ENCODE measurements at regions not wholly inside any gene's neighbourhood (a gene's known extent, or its start where the extent isn't known, plus 50 kb on each side); places are given as distances from the start of the nearest gene placed in this dataset.
"Not testable (repeated sequence)": the region's sequence is repeated elsewhere in the genome, so short reads cannot be mapped to it uniquely, and the experiment has no call there.

- DNase-seq (ENCODE audit: low read depth, low spot score) = no peak
Observed at GRCh38 chr2:215831296-215831913, 181.9 kb downstream of the MREG start.

GRCh38 chr2:215830304-215830703, 183.0 kb downstream of the MREG start:
- DNase-seq (ENCODE audit: low read depth, low spot score) = no peak

- no peak for DNase-seq (ENCODE audit: low read depth, low spot score)
Observed at GRCh38 chr2:215829261-215829660, 184.1 kb downstream of the MREG start.

GRCh38 chr2:215828528-215829184, 184.7 kb downstream of the MREG start:
- DNase-seq (ENCODE audit: low read depth, low spot score) = no peak

- DNase-seq (ENCODE audit: low read depth, low spot score) = no peak
Observed at GRCh38 chr2:215826838-215827441, 186.4 kb downstream of the MREG start.

- DNase-seq (ENCODE audit: low read depth, low spot score) = no peak
Observed at GRCh38 chr2:215826376-215826775, 187.0 kb downstream of the MREG start.

GRCh38 chr2:215825707-215826106, 187.6 kb downstream of the MREG start:
- no peak for DNase-seq (ENCODE audit: low read depth, low spot score)

GRCh38 chr2:215821298-215821697, 192.1 kb downstream of the MREG start:
- DNase-seq (ENCODE audit: low read depth, low spot score) = not testable (repeated sequence)

GRCh38 chr2:215819713-215820112, 193.6 kb downstream of the MREG start:
- not testable (repeated sequence) for DNase-seq (ENCODE audit: low read depth, low spot score)

GRCh38 chr2:215817046-215817445, 196.3 kb downstream of the MREG start:
- DNase-seq (ENCODE audit: low read depth, low spot score) = no peak

- DNase-seq (ENCODE audit: low read depth, low spot score) = no peak
Observed at GRCh38 chr2:215816424-215816823, 196.9 kb downstream of the MREG start.

- no peak for DNase-seq (ENCODE audit: low read depth, low spot score)
Observed at GRCh38 chr2:215815960-215816359, 197.4 kb downstream of the MREG start.

- no peak for DNase-seq (ENCODE audit: low read depth, low spot score)
Observed at GRCh38 chr2:215812966-215813365, 200.4 kb downstream of the MREG start.

GRCh38 chr2:215811409-215812345, 201.7 kb downstream of the MREG start:
- DNase-seq (ENCODE audit: low read depth, low spot score) = no peak

GRCh38 chr2:215811003-215811402, 202.3 kb downstream of the MREG start:
- no peak for DNase-seq (ENCODE audit: low read depth, low spot score)

- DNase-seq (ENCODE audit: low read depth, low spot score) = no peak
Observed at GRCh38 chr2:215808996-215809395, 204.4 kb downstream of the MREG start.

- DNase-seq (ENCODE audit: low read depth, low spot score) = no peak
Observed at GRCh38 chr2:215808194-215808593, 205.2 kb downstream of the MREG start.

GRCh38 chr2:215805493-215805892, 207.9 kb downstream of the MREG start:
- no peak for DNase-seq (ENCODE audit: low read depth, low spot score)

GRCh38 chr2:215803150-215803549, 210.2 kb downstream of the MREG start:
- DNase-seq (ENCODE audit: low read depth, low spot score) = no peak

- no peak for DNase-seq (ENCODE audit: low read depth, low spot score)
Observed at GRCh38 chr2:215799194-215799593, 214.2 kb downstream of the MREG start.

- no peak for DNase-seq (ENCODE audit: low read depth, low spot score)
Observed at GRCh38 chr2:215797676-215798075, 215.7 kb downstream of the MREG start.

Data from activated CD4-positive, CD25-positive, alpha-beta regulatory T cell treated with anti-CD3 and anti-CD28 coated beads, Interleukin-2, amount 50 U/mL, for 16 hours (primary cell).